Liver (tissue), 8 donors: ENCODE measurements at regions not wholly inside any gene's neighbourhood (a gene's known extent, or its start where the extent isn't known, plus 50 kb on each side); places are given as distances from the start of the nearest gene placed in this dataset.

Source experiments
- DNase-seq: peaks from one replicate; pipeline ENCODE4 v3.0.0-alpha.2; 2017; ENCODE audit warnings: low spot score
- H3K27ac ChIP-seq, 2 donors: one replicate each; pipeline ENCODE4 v1.7.0; 2013; ENCODE audit warnings: inconsistent platforms in 2 of 2, low read length in 2 of 2, control low read depth in 1 of 2, low read depth in 1 of 2, mild to moderate bottlenecking in 1 of 2
- H3K27me3 ChIP-seq, 4 donors: one replicate each; pipeline versions ENCODE4 v1.6.1 to v1.7.0; 2013; ENCODE audit warnings: low read length in 3 of 4, inconsistent platforms in 1 of 4, mild to moderate bottlenecking in 1 of 4, moderate library complexity in 1 of 4; ENCODE audit not compliant: control insufficient read depth in 4 of 4, insufficient read depth in 4 of 4
- H3K36me3 ChIP-seq, 4 donors: one replicate each; pipeline versions ENCODE4 v1.6.1 to v1.7.0; 2013; ENCODE audit warnings: low read length in 3 of 4, mild to moderate bottlenecking in 3 of 4, low read depth in 1 of 4, moderate library complexity in 1 of 4; ENCODE audit not compliant: control insufficient read depth in 4 of 4, insufficient read depth in 3 of 4
- H3K4me1 ChIP-seq, 4 donors: one replicate each; pipeline versions ENCODE4 v1.6.1 to v1.7.0; 2013; ENCODE audit warnings: low read length in 3 of 4, mild to moderate bottlenecking in 3 of 4, moderate library complexity in 1 of 4; ENCODE audit not compliant: control insufficient read depth in 4 of 4, insufficient read depth in 4 of 4
- H3K4me3 ChIP-seq, 3 donors: one replicate each; pipeline versions ENCODE4 v1.6.1 to v1.7.0; 2013; ENCODE audit warnings: low read length in 3 of 3, control low read depth in 1 of 3, low read depth in 1 of 3, mild to moderate bottlenecking in 1 of 3
- H3K9ac ChIP-seq, 2 donors: one replicate each; pipeline ENCODE4 v1.7.0; 2013; ENCODE audit warnings: low read length in 2 of 2, mild to moderate bottlenecking in 2 of 2, moderate library complexity in 2 of 2, control low read depth in 1 of 2, low read depth in 1 of 2
- H3K9me3 ChIP-seq, 4 donors: one replicate each; pipeline versions ENCODE4 v1.6.1 to v1.7.0; 2013; ENCODE audit warnings: low read length in 3 of 4; ENCODE audit not compliant: control insufficient read depth in 4 of 4
- EGR1 ChIP-seq, 2 donors: IDR thresholded peaks; 2 replicates each; pipeline ENCODE4 v1.6.1; 2016 to 2018; ENCODE audit warnings: antibody characterized with exemption in 2 of 2, low read depth in 2 of 2
- FOXA1 ChIP-seq: IDR thresholded peaks from 2 replicates; pipeline ENCODE4 v1.6.1; 2016; ENCODE audit warnings: antibody characterized with exemption
- FOXA2 ChIP-seq: IDR thresholded peaks from 2 replicates; pipeline ENCODE4 v1.6.1; 2016; ENCODE audit warnings: antibody characterized with exemption
- GABPA ChIP-seq, 2 donors: IDR thresholded peaks in 1 of 2; conservative IDR thresholded peaks in 1 of 2; 2 replicates each; pipeline ENCODE4 v1.6.1; 2016; ENCODE audit warnings: antibody characterized with exemption in 2 of 2, mild to moderate bottlenecking in 1 of 2, moderate library complexity in 1 of 2
- HNF4A ChIP-seq, 2 donors: conservative IDR thresholded peaks; 2 replicates each; pipeline ENCODE4 v1.6.1; 2016; ENCODE audit warnings: antibody characterized with exemption in 2 of 2, mild to moderate bottlenecking in 2 of 2
- HNF4G ChIP-seq: IDR thresholded peaks from 2 replicates; pipeline ENCODE4 v1.6.1; 2016; ENCODE audit warnings: antibody characterized with exemption
- JUND ChIP-seq, 2 donors: IDR thresholded peaks; 2 replicates each; pipeline ENCODE4 v1.6.1; 2016; ENCODE audit warnings: antibody characterized with exemption in 2 of 2
- NR2F2 ChIP-seq: IDR thresholded peaks from 2 replicates; pipeline ENCODE4 v1.6.1; 2016; ENCODE audit warnings: antibody characterized with exemption
- RAD21 ChIP-seq, 2 donors: IDR thresholded peaks; 2 replicates each; pipeline ENCODE4 v1.6.1; 2016; ENCODE audit warnings: antibody characterized with exemption in 2 of 2, mild to moderate bottlenecking in 2 of 2
- SP1 ChIP-seq: IDR thresholded peaks from 2 replicates; pipeline ENCODE4 v1.6.1; 2018; ENCODE audit warnings: antibody characterized with exemption, mild to moderate bottlenecking
- TAF1 ChIP-seq: conservative IDR thresholded peaks from 2 replicates; pipeline ENCODE4 v1.6.1; 2016; ENCODE audit warnings: antibody characterized with exemption, mild to moderate bottlenecking
- YY1 ChIP-seq: IDR thresholded peaks from 2 replicates; pipeline ENCODE4 v1.6.1; 2016; ENCODE audit warnings: antibody characterized with exemption, mild to moderate bottlenecking
- ZBTB33 ChIP-seq: IDR thresholded peaks from 2 replicates; pipeline ENCODE4 v1.6.1; 2016; ENCODE audit warnings: antibody characterized with exemption
- WGBS: extraction: QIAGEN DNeasy Blood & Tissue Kit; methylation state at CpG from one replicate; pipeline ENCODE4 v1.1.7; 2013; 5-methylcytosine and 5-hydroxymethylcytosine counted together
- TF ChIP-seq, protein P1 (sequence below): IDR thresholded peaks from 2 replicates; pipeline ENCODE4 v1.6.1; 2016; ENCODE audit warnings: antibody characterized with exemption
- TF ChIP-seq, protein P2 (sequence below): IDR thresholded peaks from 2 replicates; pipeline ENCODE4 v1.6.1; 2016; ENCODE audit warnings: antibody characterized with exemption
- TF ChIP-seq, protein P3 (sequence below): fragments of 150-350 bp; IDR thresholded peaks from 2 replicates; pipeline ENCODE4 v1.5.1; 2017; ENCODE audit warnings: improper control_type of control experiment, low read depth, low read length; ENCODE audit not compliant: missing input control
- donor health status: healthy.
- donor health status: healthy.
- donor health status: healthy.
- donor health status: healthy.
- donor health status: healthy.

DNA sequence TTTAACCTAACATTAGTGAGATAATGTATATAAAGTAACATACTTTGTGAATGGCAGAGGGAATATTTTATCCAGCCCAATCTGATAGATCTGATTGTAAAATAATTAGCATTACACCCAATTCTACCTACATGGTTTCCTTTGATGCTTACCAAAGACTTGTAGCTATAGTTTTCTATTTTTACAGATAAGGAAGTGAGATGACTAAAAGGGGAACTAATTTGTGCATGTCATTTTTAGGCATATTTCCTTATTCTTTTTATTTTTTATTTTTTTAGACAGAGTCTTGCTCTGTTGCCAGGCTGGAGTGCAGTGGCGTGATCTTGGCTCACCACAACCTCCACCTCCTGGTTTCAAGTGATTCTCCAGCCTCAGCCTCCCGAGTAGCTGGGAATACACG lies 793.7 kb upstream of the LRRC4C start:
- no peak overlapping the region for H3K9ac ChIP-seq
- WGBS: 63% methylated on average over 3 of the region's 3 CpGs
- H3K27me3 ChIP-seq: no peaks in the 10 kb centered on the region
- no peak overlapping the region for H3K4me3 ChIP-seq
- H3K4me1 ChIP-seq: no peaks in the 10 kb centered on the region
- H3K9me3 ChIP-seq: no peaks in the 10 kb centered on the region
- TF ChIP-seq, protein P1, sequence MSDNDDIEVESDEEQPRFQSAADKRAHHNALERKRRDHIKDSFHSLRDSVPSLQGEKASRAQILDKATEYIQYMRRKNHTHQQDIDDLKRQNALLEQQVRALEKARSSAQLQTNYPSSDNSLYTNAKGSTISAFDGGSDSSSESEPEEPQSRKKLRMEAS: no peak
- TF ChIP-seq GABPA (IDR thresholded peaks at IDR 0.05 in 1 of 2, conservative IDR thresholded peaks at IDR 0.05 in 1 of 2) (no peak), JUND (IDR thresholded peaks at IDR 0.05) (no peak)
- H3K36me3 ChIP-seq: no peaks in the 10 kb centered on the region
- no peak overlapping the region for H3K27ac ChIP-seq
- DNase-seq: no peak

DNA sequence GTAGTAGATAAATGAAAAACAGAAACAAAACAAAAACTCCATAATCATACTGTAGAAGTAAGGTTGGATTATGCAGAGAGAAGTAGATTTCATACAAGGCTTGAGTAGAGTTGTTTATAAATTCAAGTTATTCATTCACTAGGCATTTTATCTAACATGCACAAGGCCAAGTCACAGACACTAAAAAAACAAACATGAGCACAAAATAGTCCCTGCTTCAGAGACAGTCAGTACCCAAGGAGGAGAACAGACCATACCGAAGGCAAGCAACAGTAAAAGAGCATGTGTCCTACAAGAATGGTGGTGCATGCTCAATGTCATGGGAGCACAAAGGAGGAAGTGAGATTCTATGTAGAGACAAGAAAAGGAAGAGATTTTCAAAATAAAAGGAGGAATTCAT lies 796.5 kb upstream of the LRRC4C start:
- no peaks in the 10 kb centered on the region for H3K27me3 ChIP-seq
- H3K9me3 ChIP-seq: no peaks in the 10 kb centered on the region
- no peak for DNase-seq
- no peaks in the 10 kb centered on the region for H3K36me3 ChIP-seq
- no peaks in the 10 kb centered on the region for H3K4me1 ChIP-seq
- 68% methylated on average over 1 of the region's 1 CpG for WGBS
- no peak for TF ChIP-seq FOXA2
- no peak for TF ChIP-seq FOXA1
- TF ChIP-seq, protein P1: no peak
- TF ChIP-seq HNF4A (conservative IDR thresholded peaks at IDR 0.05): no peak
- TF ChIP-seq GABPA (IDR thresholded peaks at IDR 0.05 in 1 of 2, conservative IDR thresholded peaks at IDR 0.05 in 1 of 2): no peak
- no peak for TF ChIP-seq NR2F2
- no peak for TF ChIP-seq EGR1 (IDR thresholded peaks at IDR 0.05; ENCODE audit: low read depth in 2 of 2)
- TF ChIP-seq RAD21 (IDR thresholded peaks at IDR 0.05): no peak
- TF ChIP-seq, protein P2, sequence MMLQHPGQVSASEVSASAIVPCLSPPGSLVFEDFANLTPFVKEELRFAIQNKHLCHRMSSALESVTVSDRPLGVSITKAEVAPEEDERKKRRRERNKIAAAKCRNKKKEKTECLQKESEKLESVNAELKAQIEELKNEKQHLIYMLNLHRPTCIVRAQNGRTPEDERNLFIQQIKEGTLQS: no peak
- no peak for TF ChIP-seq YY1
- TF ChIP-seq, protein P3, sequence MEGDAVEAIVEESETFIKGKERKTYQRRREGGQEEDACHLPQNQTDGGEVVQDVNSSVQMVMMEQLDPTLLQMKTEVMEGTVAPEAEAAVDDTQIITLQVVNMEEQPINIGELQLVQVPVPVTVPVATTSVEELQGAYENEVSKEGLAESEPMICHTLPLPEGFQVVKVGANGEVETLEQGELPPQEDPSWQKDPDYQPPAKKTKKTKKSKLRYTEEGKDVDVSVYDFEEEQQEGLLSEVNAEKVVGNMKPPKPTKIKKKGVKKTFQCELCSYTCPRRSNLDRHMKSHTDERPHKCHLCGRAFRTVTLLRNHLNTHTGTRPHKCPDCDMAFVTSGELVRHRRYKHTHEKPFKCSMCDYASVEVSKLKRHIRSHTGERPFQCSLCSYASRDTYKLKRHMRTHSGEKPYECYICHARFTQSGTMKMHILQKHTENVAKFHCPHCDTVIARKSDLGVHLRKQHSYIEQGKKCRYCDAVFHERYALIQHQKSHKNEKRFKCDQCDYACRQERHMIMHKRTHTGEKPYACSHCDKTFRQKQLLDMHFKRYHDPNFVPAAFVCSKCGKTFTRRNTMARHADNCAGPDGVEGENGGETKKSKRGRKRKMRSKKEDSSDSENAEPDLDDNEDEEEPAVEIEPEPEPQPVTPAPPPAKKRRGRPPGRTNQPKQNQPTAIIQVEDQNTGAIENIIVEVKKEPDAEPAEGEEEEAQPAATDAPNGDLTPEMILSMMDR: no peak
- H3K9ac ChIP-seq: no peak overlapping the region
- no peak overlapping the region for H3K27ac ChIP-seq
- H3K4me3 ChIP-seq: no peak overlapping the region

- no peaks in the 10 kb centered on the region for H3K4me1 ChIP-seq
- no peaks in the 10 kb centered on the region for H3K27me3 ChIP-seq
- H3K9ac ChIP-seq: no peak overlapping the region
- H3K9me3 ChIP-seq: no peaks in the 10 kb centered on the region
- no peak overlapping the region for H3K4me3 ChIP-seq
- H3K36me3 ChIP-seq: no peaks in the 10 kb centered on the region
- no peak overlapping the region for H3K27ac ChIP-seq
- TF ChIP-seq TAF1 (no peak), NR2F2 (no peak), FOXA2 (no peak), ZBTB33 (no peak), JUND (IDR thresholded peaks at IDR 0.05) (no peak), YY1 (no peak), SP1 (no peak), RAD21 (IDR thresholded peaks at IDR 0.05) (no peak), HNF4G (no peak)
- TF ChIP-seq, protein P3: no peak
- TF ChIP-seq, protein P1: no peak
- 31% methylated on average over 2 of the region's 2 CpGs for WGBS
- DNase-seq: no peak
These were observed 798.1 kb upstream of the LRRC4C start for GRCh38 chr11:42257534-42257933.
